Breast epithelium (tissue), 3 donors: ENCODE measurements at regions not wholly inside any gene's neighbourhood (a gene's known extent, or its start where the extent isn't known, plus 50 kb on each side); places are given as distances from the start of the nearest gene placed in this dataset.

Source experiments
- CTCF ChIP-seq, 3 donors: fragments of 450-650 bp; IDR thresholded peaks; one replicate each; pipeline ENCODE4 v1.5.1; 2016 to 2017; ENCODE audit warnings: antibody characterized with exemption in 3 of 3, mild to moderate bottlenecking in 3 of 3, moderate library complexity in 3 of 3
- POLR2AphosphoS5 ChIP-seq, 3 donors: sonication (generic); formaldehyde crosslinking; IDR thresholded peaks; one replicate each; pipeline ENCODE4 v1.6.1; 2017; ENCODE audit warnings: antibody characterized with exemption in 3 of 3

- TF ChIP-seq POLR2AphosphoS5 (IDR thresholded peaks at IDR 0.05), result no peak
- TF ChIP-seq CTCF (IDR thresholded peaks at IDR 0.05), result no peak
Measured at GRCh38 chr10:107771066-107771465, 606.6 kb upstream of the SORCS1 start.
